Kidney tubule cell (primary cell): ENCODE measurements at regions not wholly inside any gene's neighbourhood (a gene's known extent, or its start where the extent isn't known, plus 50 kb on each side); places are given as distances from the start of the nearest gene placed in this dataset.
"Not testable (repeated sequence)": the region's sequence is repeated elsewhere in the genome, so short reads cannot be mapped to it uniquely, and the experiment has no call there.

Experiments used
- DNase-seq: peaks from one replicate; pipeline ENCODE4 v3.0.0-alpha.2; 2018; ENCODE audit warnings: low spot score

DNA sequence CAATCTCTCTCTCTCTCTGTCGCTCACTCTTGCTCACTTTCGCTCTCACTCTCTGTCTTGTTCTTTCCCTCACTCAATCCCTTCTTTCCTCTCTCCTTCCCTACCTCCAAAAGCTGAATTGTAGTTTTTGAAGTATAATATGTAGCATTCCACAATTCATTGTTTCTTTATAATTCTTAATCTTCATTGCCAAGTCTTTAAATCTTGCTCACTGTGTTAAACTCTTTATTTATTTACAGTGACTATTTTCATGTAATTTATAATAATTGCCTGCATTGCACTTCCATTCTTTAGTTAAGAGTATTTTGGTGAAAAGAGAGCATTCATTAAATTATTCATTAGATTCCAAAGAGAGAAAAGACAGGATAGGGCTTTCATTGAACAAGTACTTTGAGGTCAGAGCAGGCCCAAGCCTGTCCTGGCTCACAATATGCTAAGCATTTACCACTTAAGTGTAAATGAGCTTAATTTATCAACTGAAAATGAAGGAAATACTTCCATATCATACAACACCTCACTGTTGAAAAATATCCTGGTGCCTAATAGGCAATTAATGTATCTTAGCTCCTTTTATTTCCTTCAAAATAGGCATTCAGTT, 257.4 kb upstream of the SLITRK1 start:
- DNase-seq, result no peak

- DNase-seq, result no peak
Observed at GRCh38 chr13:84137292-84137691, 255.0 kb upstream of the SLITRK1 start.

DNA sequence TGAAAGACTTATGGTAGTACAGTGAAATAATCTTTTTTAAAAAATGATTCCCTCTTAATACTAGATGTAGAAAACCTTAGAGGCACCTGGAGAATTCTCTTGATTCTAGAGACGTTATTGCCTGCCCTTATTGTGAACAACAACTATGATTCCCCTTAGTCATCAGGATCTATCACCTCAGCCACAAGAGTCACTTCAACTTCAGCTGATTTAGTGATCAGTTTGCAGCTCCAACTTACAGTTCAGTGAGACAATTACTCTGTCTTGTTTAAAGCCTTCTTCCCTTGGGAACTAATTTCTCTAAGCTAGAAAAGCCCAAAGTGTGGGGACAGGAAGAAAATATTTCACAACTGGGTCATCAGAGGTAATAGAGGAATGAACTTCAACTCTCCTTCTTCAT, 254.3 kb upstream of the SLITRK1 start:
- DNase-seq, result no peak

DNA sequence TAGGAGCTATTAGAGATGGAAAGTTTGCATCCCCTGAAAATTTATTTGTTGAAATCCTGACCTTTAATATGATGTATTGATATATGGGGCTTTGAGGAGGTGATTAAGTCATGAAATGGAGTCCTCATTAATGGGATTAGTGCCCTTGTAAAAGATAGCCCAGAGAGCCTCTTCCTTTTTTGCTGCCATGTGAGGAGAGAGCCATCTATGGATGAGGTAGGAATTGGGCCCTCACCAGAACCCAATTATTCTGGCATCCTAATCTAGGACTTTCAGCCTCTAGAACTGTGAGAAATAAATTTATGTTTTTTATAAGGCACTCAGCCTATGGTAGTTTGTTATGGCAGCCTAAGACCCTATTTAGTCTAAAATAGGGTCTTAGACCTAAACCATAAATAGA, 250.2 kb upstream of the SLITRK1 start:
- no peak for DNase-seq

GRCh38 chr13:84131249-84131648, 249.0 kb upstream of the SLITRK1 start:
- DNase-seq, result no peak

DNA sequence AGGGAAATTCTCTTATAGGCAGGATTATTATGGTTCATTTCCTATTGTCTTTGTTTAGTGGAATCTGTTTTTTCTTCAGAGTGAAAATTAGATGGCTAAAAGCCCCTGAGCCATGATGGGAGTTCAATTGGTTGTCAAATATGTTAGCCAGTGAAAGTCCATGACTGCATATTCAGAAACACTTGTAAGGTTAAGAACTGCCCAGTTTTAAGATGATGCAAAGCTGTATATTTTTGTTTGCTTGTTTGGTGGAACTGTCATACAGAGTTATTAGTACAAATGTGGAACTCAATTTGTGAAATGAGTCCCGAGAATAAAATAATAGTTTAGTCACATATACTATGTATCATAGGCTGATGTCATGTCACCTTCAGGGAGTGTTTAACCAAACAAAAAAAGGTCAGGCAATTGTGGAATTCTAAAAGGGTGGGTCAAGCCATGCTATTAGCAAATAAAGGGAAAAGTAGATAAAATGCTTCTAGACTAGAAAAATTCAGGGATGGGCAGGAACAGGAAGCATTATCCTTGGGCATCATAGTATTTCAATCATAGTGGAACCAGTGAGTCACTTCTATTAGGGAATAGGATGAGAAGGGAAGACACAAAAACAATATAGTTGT, 248.3 kb upstream of the SLITRK1 start:
- DNase-seq, result no peak

DNA sequence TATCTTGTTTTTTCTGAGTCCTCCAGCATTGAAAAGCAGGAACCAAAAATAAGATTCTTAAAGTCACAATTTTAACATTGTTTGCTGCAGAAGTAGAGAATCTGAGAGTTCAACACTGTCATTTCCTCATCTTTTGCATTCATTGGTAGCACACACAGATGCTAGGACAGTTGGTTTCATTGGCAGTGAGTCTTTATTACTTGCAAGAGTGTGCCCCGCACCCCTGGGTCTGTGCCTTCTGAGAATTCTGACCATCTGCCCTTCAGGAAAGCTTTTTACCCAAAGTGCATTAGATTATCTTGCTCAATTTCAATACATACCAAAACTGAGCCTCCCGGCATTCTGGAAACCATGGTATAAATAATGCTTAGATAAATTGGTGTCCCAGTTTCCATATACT, 247.7 kb upstream of the SLITRK1 start:
- DNase-seq, result no peak

- DNase-seq, result no peak
Observed at GRCh38 chr13:84127597-84128128, 245.4 kb upstream of the SLITRK1 start.

- DNase-seq, result no peak
Observed at GRCh38 chr13:84126671-84127171, 244.4 kb upstream of the SLITRK1 start.

- no peak for DNase-seq
Observed at GRCh38 chr13:84121456-84121855, 239.2 kb upstream of the SLITRK1 start.

DNA sequence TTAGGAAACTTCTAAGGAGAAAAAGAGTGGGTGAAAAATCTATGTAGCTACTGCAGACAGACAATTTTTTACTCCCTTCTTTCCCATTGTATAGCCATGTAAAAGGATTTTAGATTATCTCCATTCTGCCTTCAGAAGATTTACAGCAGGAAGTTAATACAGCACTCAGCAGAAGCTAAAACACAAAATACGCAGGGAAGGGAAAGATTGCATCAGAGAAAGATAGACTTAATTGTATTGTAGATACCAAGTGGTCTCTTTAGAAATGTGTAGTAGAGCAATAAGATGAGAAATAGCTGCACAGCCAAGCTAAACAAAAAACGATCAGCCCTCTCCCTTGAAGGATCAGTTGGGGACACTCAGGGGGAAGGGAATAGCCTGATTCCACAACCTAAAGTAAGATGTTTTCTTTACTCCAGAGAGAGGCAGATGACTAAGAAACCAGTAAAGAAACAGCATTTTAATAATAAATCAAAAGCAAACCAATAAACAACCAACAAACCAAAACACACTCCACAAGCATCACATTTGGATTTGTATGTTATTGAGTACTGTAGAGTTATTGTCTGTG, 236.7 kb upstream of the SLITRK1 start:
- no peak for DNase-seq

DNA sequence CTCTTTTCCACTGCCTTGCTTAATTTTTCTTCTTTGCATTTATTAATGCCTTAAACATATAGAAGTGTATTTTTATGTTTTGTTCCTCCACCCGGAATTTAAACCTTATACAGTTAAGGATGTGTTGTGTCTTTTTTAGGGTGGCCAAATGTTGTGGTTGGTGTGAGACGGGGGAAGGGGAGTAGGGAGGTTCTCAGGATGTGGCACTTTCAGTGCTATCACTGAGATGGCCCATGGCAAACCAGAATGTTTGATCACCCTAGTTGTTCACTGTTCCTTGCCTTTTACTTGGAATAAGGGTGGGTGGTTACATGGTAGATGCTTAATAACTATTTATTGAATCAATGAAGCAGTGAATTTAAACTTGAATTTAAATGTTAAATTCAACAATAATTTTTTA, 216.0 kb upstream of the SLITRK1 start:
- no peak for DNase-seq

- DNase-seq, result no peak
Observed at GRCh38 chr13:84097148-84097547, 214.9 kb upstream of the SLITRK1 start.

DNA sequence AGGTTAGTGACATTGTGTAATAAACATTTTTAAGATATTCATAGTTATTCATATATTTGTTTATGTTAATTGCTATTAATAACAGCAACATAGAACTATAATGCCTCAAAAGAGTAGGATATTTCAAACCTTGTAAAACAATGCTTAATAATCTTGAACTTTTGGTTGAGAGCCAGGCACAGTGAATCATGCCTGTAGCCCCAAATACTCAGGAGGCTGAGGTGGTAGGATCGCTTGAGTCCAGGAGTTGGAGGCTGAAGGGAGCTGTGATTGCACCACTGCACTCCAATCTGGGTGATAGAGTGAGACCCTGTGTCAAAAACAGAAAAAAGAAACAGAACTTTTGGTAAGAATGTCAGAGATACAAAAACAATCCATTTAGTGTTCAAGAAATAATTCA, 213.9 kb upstream of the SLITRK1 start:
- DNase-seq, result no peak

DNA sequence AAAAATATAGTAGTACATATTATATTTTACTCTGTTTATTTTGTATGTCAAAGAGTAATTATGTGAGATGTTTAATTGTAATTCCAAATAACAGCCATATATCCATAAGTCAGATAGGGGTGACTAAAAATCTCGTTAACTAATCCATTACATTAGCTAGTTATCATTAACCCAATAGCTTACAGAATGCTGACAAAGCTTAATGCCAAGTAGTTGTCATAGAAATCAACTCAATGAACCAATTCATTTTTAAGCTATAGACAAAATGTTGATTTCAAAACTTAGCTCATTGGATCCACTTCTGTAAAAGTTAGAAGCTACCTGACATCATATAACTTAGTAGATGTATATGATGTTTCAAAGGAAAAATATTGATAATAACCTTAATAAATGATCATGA, 206.7 kb upstream of the SLITRK1 start:
- no peak for DNase-seq

DNA sequence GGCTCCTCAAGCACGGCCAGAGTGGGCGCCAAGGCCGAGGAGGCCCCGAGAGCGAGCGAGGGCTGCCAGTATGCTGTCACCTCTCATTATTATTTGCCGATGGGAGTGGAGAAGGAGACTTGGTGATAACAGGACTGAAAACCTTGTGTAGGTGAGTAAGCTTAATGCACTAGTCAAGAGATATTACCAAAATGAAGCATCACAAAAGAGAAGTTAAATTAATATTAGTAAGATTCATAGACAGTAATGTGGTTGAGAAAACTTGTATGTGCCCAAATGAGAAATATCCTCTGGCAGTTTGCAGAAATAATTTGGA, 204.5 kb upstream of the SLITRK1 start:
- no peak for DNase-seq

GRCh38 chr13:84086098-84086846, 204.0 kb upstream of the SLITRK1 start:
- DNase-seq, result not testable (repeated sequence)

DNA sequence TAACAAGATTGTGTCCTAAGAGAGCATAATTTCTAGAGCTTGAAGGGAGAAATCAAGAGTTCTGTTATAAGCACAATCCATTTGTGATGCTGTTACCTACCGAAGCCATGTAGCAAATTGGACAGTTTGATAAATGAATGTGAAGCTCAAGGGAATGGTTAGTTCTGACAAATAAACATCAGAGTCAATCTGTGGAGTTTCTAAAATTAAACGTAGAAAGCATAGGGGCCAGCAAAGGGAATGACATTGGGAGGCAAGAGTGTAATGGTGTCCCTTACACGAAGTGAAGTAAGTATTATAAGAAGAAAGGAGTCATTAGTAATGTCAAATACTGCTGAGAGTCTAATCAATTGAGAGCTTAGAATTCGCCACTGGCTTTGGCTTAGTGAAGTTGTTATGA, 200.2 kb upstream of the SLITRK1 start:
- no peak for DNase-seq

GRCh38 chr13:84080748-84081530, 198.7 kb upstream of the SLITRK1 start:
- no peak for DNase-seq

- no peak for DNase-seq
Observed at GRCh38 chr13:84077271-84077670, 195.0 kb upstream of the SLITRK1 start.

DNA sequence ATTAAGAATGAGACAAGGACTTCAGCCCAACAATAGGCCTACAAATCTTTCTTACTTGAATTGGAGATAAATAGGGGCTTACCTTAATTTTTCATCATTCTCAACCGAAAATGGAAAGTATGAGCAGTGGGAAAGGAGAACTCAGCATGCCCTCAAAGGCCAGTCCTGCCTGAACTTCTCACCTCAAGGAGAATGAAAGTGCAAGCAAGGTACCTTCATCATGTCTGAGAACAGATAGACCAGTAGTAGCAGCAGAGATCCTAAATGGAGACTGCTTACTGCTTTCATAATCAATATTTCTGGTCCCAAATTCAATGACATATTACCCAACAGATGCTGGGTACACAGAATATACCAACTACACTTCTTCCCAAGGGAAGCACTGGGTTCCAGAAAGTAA, 194.0 kb upstream of the SLITRK1 start:
- no peak for DNase-seq

- no peak for DNase-seq
Observed at GRCh38 chr13:84050536-84050935, 168.3 kb upstream of the SLITRK1 start.
